GM19240 (cell line): ENCODE measurements at regions not wholly inside any gene's neighbourhood (a gene's known extent, or its start where the extent isn't known, plus 50 kb on each side); places are given as distances from the start of the nearest gene placed in this dataset.

ENCODE experiments used
- DNase-seq: peaks from one replicate; pipeline ENCODE4 v3.0.0; 2011; ENCODE audit warnings: low spot score; ENCODE audit not compliant: insufficient read length

DNA sequence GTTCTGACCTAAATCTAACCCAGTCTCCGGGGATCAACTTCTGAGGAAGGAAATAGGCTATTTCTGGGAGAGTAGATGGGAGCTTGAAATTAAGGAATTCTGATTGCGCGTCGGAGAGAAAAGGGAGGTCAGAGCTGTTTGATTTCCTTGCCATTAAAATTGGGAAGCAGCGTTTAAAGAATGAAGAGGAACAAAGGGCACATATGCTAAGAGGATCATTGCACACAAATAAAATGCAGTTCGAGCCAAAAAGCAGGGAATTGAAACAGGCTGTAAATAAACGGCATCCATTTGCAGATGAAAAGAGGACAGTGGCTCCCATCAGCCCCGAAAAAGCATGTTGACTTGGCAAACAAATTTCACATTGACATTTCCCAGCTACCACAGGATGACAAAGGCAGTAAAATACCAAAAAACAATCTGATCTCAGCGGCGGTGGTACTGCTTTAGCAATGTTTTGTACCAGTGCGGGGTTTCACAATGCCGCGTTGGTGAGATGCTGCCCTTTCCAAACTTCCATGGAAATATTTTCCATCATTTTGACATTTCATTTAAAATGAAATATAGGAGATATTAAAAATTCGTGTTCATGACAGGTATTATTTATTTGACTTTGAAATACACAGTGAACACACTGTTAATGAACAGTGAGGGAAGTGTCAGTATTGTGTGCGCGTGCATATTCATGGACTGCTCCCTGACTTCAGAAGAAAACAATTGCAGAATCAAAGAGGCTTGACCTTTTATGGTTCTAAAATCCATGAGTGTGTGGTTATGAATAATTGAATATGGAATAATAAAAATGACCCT is 108.8 kb downstream of the SQOR start:
- DNase-seq: no peak

DNA sequence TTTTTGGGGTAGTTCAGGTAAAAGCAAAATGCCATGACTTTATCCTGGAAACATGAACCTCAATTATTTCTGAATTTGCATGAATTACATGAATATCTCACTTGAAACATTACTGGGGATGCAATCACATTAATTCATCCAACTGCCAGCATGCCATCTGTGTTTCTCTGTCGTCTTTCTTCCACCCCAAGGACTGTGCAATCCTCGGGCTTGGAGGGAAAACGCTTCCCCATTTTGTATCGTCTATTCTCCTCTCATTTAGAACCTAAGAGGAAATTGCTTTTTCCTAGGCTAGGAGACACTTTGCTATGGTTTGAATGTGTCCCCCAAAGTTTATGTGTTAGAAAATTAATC is 109.4 kb downstream of the SQOR start:
- no peak for DNase-seq

DNA sequence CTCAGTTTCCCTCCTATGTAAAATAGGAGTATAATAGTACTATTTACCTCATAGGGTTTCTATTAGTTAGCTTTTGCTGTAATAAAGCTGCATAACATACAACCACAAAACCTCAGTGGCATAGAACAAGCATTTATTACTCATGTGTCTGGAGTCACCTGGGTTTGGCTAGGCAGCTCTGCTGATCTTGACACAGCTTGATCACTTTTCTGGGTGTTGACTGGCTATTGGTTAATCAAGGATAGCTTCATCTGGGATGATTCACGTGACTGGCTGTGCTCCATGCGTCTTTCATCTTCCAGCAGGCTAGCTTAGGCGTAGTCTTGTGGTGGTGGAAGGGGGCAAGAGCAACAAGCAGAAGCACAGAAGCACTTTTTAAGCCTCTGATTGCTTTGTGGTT is 112.6 kb downstream of the SQOR start:
- DNase-seq: no peak

DNA sequence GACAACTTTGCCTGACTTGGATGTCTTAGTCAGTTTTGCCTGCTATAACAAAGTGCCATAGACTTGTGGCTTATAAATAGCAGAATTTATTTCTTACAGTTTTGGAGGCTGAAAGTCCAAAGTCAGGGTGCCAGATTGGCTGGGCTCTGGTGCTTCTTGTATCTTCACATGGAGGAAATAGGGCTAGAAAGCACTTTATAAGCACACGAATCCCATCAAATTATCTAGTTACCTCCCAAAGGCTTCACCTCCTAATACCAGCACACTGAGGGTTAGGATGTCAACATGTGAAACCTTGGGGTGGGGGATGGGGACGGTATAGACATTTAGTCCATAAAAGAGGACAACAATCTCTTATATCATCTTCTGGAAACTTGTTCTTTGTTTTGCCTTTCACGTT is 116.8 kb downstream of the SQOR start:
- no peak for DNase-seq

DNA sequence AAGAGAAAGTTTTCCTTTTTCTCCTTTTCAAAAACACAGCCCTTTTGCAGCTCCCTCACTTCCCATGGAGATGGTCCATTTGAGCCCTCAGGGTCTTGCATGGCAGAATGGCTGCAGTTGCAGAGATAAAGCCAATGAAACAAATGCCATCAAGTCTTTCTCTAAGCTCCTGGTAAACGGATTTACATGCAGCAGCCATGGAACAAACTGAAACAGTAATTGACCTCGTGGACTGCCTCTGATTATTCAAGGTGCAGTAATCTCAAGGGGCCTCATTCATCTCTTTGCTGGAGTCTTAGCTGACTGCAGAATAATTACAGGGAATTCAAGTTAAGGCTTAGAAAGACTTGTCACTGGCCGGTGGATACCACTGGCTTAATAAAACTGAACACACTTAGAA is 125.1 kb downstream of the SQOR start:
- no peak for DNase-seq

DNA sequence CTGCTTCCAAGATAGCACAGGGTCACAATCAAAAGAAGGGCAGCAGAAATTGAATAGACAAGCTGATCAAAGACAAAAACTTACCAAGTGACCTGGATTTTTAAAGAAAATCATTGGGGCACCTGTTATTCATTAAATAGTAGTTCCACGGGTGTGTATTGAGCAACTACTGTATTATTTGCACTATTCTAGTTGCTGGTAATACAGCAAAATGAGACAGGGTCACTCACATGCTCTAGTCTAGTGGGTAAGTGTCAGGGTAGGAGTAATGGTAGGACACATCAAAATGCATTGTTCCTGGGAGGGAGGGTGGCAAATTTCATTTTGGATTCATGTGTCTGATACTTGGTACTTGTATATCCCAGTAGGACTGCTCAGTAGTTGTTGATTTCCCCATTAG is 127.9 kb downstream of the SQOR start:
- DNase-seq: no peak

DNA sequence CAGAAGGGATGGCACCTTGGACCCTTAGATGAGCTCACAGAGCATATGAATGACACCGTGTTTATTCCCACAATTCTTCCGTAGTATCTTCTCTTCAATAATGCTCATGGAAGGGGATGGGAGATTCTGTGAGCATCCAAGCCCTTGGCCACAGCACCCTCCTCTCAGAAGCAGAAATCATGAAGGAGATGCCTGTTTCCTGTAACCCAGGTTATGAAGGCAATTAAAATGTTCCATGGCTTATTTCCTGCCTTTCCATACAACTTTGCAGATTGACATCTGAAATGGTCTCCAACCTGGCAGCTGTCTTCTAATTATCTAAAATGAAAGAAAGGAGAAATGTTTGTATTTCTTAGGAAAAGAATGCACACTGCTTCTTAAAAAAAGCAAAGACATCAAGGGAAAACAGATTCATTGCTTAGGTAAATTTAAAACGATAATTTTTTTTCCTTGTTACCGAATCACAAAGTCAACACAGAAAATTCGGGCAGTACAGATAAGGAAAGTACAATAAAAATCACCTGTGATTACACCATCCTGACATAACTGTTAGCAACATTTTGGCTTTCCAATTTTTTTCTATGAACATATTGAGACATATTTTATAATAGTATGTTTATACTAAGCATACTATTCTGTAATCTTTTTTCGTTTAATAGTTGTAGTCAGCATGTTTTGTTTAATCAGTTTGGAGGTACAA is 128.5 kb downstream of the SQOR start:
- no peak for DNase-seq

DNA sequence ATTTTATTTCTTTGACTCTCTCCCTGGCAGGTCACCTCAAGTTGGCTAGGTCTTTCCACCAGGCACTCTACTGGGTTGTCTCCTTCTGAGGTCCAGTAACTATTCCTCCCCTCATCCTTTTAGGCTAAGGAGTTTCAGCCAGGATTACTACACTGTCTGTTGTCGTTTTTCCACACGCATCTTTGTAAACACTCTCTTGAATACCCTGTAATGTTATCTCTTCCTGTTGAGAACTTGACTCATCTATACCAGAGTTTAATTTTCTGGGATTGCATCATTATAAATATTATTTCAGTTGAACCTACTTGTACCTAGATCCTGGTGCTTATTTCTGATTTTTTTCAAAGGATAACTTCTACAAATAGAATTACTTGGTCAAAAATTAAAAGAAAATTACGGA is 138.3 kb downstream of the SQOR start:
- no peak for DNase-seq

DNA sequence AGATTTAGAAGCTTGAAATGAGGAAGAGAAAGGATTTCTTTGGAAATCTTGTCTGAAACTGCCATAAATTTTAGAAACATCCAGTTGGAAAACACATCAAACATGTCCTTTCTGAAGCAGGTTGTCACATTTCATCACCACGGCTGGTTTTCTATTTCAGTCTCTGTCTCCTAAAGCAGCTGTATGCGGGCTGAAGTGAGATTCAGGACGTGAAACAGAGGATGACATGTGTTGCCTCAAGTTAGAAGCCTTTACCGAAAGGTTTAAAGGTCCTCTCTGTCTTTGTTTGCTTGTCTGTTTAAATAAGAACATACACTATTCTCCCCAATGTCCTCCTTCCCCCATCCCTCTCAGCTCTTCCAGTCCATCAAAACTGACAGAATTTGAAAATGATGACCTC is 141.9 kb downstream of the SQOR start:
- no peak for DNase-seq

DNA sequence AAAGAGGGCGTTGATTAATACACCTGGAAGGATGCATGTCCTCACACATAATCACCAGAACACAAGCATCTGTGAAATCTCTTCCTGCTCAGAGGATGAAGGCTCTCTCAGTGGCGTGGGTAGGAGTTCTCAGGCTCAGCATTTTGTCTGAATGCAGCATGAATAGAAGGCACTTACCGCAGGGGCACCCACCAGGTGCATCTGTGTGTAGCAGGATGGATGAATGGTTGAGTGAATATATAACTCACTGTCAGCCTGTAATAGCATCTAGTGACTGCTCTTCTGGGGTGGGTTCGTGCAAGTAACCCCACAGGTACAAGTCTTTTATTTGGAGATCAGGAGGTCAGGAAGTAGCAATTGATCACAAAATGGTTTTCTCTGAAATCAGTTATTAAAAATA is 143.0 kb downstream of the SQOR start:
- no peak for DNase-seq

DNA sequence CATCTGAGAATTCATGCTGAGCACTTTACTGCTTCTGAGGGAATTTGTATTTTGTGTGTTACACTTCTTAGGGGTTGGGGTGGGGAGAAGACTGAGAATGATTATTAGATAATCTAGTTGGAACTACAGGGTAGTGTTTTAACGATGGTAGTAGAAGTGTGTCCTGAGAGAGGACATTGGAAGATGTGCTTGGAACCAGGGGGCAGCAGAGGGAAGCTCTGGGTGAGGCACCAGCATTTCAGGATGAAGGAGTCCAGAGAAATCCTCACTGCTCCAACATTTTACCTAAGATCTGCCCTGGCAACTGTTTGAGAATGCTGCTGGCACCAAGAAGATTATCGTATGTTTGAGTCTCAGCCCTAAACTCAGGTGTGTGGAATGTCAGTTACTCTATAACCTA is 145.5 kb downstream of the SQOR start:
- DNase-seq: no peak

DNA sequence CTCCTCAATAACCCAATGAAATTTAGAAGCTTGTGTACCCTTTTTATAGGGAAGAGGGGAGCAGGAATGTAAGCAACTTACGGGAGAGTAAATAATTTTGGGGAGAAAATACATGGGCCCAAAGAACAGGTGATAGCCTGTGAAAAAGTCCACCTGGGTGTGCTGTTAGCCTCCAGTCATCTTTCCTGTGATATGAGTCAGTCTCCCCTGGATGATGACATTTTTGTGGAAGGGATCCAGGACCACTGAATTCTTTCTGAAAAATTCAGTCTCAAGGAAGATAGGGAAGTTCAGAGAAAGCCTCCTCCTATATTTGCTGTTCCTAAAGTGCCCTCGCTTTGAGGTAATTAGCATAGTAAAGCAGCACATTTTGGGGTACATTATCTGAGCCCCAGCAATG is 149.8 kb downstream of the SQOR start:
- DNase-seq: no peak

DNA sequence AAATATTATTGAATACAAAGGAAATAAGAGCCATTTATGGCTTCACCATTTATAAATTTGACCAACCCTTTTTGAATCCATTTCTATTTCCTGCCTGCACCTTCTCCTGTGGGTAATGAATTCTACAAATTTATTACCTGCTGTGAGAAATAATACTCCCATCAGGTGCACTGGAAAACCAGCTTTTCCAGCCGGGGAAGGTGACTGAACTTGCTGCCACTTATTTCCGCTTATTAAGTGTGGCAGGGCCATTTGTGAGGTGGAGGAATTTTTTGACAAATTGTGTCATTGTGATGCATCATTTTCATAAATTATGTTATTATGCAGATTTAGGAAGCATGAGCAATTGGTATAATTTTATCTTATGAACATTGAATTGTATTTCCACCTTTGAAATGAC is 151.1 kb downstream of the SQOR start:
- no peak for DNase-seq

DNA sequence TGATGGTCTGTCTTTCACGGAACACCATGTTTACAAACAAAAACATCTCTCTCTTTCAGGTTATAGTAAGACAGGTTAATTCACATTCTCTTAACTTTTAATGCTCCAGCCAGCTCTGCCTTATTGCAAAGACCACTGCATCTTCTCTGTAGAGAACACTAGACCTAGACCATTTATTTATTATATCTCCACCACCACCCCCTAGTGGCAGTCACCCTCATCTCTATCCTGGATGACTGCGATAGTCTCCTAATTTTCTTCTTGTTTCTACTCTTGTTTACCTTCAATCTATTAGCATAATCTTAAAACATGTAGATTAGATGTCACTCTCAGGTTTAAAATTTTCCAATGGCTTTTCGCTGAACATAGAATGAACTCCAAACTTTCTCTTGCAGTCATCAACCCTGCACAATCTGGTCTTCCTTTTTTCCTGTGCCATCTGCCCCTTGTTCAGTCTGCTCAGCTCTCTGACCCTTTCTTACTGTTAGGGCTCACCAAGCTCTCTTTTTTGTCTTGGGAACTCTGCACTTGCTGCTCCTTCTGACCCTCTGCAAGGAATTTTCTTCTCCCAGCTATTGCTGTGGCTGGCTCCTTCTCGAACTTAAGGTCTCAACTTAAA is 155.6 kb downstream of the SQOR start:
- no peak for DNase-seq

DNA sequence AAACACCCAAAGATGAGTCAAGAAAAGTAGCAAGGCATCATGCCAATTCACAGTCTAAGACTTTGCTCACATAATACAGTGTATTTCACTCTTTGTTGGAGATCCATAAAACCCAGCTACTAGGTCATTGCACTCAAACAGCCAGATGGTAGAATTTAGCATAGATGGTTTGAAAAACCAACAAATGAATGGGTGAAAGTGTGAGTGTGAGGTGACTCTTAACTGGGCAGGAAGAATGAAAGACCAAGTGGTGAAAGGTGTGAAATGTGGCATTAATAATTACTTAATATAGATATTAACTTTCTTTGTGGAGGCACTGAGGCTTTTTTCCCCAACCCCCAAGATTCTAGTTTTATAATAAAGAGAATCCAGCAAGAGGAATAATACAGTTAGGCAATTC is 159.5 kb downstream of the SQOR start:
- DNase-seq: no peak

DNA sequence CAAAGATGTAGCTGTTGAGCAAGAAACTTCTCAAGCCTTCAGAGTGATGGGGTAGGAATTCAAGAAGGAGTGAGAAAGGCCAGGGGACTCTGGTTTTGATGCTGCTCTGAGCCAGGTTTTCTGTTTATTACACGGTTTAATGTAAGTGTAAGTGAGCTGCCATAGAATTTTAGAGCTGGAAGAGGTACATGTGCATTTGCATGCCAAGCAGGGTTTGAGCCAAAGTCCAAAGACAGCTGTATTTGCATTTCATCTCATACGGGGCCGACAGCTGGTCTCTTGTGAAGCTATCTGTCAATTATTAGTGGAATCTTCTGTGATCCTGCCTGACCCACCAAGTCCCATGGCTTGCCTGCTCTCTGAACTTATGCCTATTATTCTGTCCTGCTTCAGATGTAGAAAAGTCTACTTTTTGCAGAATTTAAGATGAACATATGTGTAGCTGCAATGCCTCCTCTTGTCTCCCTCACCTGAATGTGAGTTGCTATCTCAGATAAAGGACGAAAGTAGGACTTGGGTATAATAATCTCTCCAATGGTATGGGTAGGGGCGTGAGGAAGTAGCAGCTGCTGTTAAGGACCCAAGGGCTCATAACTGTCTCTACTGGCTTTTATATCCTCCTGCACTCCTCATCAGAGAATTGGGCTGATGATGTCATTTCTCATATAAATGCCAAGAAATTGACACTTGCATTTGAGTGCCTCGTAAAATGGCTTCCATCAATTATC is 160.0 kb downstream of the SQOR start:
- no peak for DNase-seq

DNA sequence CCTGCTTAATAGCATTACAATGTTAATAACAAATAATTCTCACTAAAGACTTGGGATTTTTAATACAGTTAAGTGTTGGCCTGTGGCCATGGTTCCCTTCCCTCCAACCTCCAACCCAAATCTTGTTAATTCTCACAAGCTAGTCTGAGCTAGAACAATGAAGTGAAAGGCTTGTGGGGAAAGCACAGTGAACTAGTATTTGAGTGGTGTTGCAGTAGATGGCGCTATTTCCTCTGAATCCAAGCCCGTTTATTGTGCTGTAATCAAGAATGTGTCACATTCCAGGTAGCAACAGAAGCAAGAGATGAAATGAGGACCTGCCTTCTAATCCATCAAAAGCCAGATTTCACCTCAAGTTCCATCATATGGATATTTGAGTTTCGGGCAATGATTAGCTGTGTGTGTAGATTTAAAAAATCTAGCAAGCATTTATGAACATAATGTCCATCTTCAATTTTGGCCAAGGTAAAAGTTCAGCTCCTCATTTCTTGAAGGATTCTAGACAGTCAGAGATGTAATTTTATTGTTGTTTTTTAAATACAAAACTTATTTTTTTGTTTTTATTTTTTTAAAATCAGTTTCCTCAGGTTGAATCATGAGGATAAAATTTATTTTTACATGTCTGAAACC is 160.7 kb downstream of the SQOR start:
- DNase-seq: no peak

DNA sequence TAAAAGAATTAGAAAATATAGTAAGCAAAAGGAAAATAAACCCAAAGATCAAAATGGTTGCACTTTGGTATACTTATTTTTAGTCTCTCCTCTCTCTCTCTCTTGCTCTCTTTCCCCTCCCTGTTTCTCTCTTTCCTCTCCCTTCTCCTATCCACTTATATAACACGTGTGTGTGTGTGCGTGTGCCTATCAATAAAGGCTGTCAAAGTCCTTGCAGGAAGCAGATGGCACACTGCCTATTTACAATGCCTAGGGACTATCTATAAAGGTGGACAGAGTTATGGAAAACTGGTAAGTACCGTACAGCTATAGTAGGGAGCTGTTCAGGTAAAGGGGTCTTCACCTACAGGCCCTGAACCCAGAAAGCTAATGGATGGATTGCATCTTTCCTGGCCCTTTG is 161.6 kb downstream of the SQOR start:
- DNase-seq: no peak

DNA sequence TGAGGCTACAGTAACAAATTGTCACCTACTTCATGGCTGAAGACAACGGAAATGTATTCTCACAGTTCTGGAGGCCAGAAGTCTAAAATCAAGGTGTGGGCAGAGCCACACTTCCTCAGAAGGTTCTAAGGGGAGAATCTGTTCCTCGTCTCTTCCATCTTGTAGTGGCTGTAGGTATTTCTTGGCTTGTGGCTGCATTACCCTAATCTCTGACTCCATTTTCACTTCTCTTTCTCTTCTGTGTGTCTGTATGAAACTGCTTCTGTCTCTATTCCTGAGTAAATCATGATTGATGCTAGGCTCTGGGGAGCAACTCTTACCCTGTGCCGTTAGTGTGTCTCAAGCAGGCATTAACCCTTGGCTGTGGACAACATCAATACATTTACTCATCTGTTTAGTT is 164.7 kb downstream of the SQOR start:
- no peak for DNase-seq

DNA sequence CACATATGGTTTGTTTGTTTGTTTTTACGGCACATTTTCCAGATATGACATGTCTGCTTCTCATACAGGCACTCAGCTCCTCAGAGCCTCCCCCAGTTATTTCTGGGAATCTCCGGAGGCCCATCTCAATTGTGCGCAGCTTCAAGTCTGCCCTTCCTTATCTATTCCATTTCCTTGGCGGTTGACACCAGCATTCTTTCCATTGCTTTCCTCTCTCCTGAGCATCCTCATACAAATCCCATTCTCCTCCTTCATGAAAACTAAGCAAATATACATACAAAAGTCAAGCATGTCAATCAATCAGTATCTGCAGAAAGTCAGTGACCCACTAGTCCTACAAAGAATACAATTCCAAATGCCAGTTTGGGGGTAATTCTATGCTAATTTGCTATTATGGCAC is 166.7 kb downstream of the SQOR start:
- no peak for DNase-seq

DNA sequence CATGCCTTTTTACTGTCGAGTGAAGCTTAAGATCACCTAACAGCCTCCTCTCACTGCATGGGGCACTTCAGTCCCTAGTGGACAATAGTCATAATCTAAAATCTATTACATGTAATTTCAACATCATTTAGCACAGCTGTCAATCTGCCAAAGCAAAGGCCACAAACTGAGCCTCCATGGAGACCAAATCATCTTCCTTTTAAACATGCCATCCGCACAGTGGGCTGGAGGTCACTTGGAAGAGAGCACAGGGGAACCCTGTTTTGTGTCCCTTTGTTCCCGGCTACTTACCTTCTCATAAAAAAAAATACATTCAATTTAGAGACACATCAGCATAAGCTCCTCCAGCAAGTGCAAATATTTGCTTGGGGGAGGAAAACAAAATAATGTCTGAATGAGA is 167.3 kb downstream of the SQOR start:
- DNase-seq: no peak

DNA sequence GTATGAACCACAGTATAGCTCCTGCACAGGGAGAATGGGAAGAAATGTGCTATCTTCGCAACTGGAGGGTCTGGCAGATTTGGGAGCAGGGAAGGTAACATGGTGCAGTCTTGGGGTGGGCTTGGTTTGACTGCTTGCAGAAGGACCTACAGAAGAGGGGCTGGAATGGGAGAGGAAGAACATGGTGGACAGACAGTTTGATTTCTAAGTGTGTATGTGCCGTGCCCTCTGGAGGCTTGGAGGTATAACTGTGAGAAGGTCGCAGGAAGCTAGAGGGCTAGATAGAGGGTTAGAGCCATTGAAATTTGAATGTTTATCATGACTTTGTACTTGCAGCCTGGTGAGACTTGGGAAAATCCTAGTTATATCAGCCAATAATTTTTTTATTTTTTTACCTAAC is 169.2 kb downstream of the SQOR start:
- no peak for DNase-seq
